Dermis blood vessel endothelial cell (primary cell): ENCODE measurements at regions not wholly inside any gene's neighbourhood (a gene's known extent, or its start where the extent isn't known, plus 50 kb on each side); places are given as distances from the start of the nearest gene placed in this dataset.

Experiments
- DNase-seq: peaks from one replicate; pipeline ENCODE4 v3.0.0; 2010

GRCh38 chr2:74735009-74735408 lies 81.0 kb downstream of the SEMA4F start:
- DNase-seq: peak; percentile 45

DNA sequence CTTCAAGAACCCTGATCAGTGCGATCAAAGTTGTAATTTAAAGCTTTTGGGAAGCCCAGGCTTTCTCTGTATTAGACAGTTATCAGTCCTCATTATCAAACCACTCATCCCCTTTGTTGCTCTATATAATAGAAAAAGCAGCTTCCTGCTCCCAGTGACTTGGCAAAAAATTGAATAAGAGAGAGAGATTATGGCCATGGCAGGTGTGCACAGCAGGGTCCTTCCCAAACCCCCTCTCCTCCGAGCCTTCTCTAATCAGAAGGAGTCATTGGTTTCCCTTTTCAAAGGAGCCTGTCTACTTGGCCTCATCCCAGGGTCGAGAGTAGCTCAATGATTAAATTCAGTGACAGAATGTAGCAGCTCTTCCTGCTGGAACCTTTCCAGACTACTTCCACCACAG lies 81.5 kb downstream of the SEMA4F start:
- peak; percentile 19 for DNase-seq

- no peak for DNase-seq
Observed at GRCh38 chr2:74736589-74736988, 82.5 kb downstream of the SEMA4F start.

DNA sequence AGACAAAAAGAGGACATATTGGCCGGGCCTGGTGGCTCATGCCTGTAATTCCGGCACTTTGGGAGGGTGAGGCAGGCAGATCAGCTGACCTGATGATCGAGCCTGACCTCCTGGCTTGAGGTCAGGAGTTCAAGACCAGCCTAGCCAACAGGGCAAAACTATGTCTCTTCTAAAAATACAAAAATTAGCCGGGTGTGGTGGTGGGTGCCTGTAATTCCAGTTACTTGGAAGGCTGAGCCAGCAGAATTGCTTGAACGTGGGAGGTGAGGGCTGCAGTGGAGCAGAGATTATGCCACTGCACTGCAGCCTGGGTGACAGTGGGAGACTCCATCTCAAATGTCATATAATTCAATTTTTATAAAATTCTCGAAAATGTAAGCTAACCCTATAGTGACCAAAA lies 84.5 kb downstream of the SEMA4F start:
- DNase-seq: no peak

- no peak for DNase-seq
Observed at GRCh38 chr2:74739129-74739528, 85.1 kb downstream of the SEMA4F start.

GRCh38 chr2:74739733-74740241 lies 85.7 kb downstream of the SEMA4F start:
- no peak for DNase-seq

GRCh38 chr2:74740395-74740740 lies 86.3 kb downstream of the SEMA4F start:
- DNase-seq: no peak

GRCh38 chr2:74740741-74741431 lies 86.8 kb downstream of the SEMA4F start:
- DNase-seq: peak; percentile 73

GRCh38 chr2:74741629-74742028 lies 87.6 kb downstream of the SEMA4F start:
- DNase-seq: no peak

- DNase-seq: no peak
Observed at GRCh38 chr2:74742471-74742870, 88.4 kb downstream of the SEMA4F start.

- no peak for DNase-seq
Observed at GRCh38 chr2:74743039-74743438, 89.0 kb downstream of the SEMA4F start.

DNA sequence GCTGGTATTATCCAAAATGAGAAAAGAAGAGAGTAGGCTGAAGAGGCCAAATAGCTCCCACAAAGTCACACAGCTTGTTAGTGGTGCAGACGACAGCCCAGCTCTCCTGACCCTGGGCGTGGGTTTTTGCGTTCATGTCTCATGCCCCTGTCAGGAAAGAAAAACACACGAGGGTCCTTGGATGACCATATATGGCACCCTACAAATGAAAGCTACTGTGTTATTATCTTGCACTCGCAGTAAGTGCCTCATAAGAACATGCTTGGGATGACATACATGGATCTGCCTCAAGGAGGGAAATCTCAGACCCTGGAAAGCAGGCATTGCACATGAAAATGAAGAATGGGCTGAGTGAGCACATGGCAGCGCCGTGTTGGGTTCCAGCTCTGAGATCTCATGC lies 89.7 kb downstream of the SEMA4F start:
- no peak for DNase-seq

GRCh38 chr2:74744731-74745515 lies 89.0 kb upstream of the HK2 start:
- no peak for DNase-seq

GRCh38 chr2:74745766-74746165 lies 88.2 kb upstream of the HK2 start:
- DNase-seq: no peak

- DNase-seq: no peak
Observed at GRCh38 chr2:74746480-74746879, 87.4 kb upstream of the HK2 start.

DNA sequence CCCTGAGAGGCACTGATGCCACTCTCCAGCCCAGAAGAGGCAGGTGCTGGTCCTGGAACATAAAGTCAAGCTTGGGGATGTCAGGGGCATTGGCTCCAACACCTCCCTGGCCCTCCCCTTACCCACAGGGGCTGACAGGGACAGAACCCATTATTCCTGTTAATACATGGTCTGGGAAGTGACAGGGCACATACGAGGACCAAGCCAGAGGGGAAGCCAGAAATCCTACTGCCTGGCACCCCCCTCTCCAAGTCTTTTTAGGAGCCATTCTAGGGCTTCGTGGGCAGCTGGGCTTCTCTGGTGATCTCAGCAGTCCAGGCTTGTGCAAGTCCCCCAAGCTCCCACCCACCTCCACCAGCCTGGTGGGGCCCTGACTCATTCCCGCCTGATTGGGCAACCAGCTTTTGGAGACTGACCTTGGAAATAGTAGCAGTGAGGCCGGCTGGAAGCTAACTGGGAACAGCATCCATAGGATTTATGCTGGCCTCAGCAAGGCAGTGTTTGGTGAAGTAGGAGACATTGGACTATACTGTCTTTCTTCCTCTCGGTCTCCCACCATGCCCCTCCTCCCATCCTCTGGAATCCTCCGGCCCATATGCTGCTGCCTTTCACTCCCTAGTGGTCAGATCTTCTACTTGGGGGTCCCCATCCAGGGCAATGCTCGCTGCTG lies 86.4 kb upstream of the HK2 start:
- no peak for DNase-seq

DNA sequence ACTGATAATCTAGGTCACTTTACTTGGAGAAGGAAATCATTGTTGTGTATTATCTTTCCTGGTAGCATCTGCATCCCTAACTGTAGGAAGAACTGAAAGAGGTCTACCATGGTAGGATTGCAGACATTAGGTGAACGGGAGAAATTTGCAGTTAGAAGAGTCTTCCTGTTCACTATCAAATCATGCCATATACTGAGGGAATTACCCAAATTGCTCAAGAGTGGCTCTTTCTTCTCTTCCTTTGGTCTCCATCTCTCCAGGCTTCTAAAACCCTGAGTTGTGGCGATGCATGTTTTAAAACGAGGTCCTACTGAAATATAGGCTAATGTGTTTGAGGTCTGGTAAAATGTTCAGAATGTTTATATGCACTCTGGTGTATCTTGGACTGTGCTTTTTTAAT lies 85.3 kb upstream of the HK2 start:
- DNase-seq: no peak

- no peak for DNase-seq
Observed at GRCh38 chr2:74749432-74749831, 84.5 kb upstream of the HK2 start.

- DNase-seq: no peak
Observed at GRCh38 chr2:74751981-74752851, 81.7 kb upstream of the HK2 start.

GRCh38 chr2:74755386-74755785 lies 78.5 kb upstream of the HK2 start:
- DNase-seq: no peak

DNA sequence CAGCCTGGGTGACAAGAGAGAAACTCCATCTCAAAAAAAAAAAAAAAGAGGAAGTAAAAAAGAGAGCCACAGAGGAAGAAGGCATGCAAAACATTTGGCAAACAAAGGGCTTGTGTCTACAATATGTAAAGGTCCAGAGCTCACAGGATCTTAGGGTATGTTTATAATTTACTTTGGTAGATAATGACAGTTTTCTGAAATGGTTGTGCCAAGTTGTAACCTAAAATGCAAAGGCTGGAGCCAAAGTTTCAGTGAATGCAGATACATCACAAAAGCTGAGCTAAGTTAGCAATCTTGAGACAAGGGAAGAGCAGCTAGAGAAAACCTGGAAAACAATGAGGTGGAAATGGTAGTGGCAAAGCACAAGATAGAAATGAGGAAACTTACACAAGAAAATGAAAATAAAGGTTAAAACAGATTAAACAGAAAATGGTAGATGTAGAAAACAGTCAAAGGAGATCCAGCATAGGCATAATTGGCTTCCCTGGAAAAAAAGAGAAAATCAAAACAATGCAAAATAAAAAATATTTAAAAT lies 77.5 kb upstream of the HK2 start:
- DNase-seq: no peak

GRCh38 chr2:74759986-74760385 lies 73.9 kb upstream of the HK2 start:
- no peak for DNase-seq
